H1 (cell line): ENCODE measurements at regions not wholly inside any gene's neighbourhood (a gene's known extent, or its start where the extent isn't known, plus 50 kb on each side); places are given as distances from the start of the nearest gene placed in this dataset.

Experiments
- CTCF ChIA-PET: fragments of 300-600 bp; sonication (Branson Sonifier 250); formaldehyde crosslinking; loops from one replicate; lab custom pipeline; 2021; ENCODE audit not compliant: partially characterized antibody; lab: Charles Lee
- POLR2A ChIA-PET: fragments of 300-600 bp; sonication (Branson Sonifier 250); formaldehyde crosslinking; loops from one replicate; lab custom pipeline; 2021; ENCODE audit warnings: inconsistent platforms; ENCODE audit not compliant: partially characterized antibody; lab: Charles Lee
- DNase-seq, 2 experiments: peaks; one replicate each; pipeline versions ENCODE4 v3.0.0 to v3.0.0-alpha.2; 2010 to 2022; ENCODE audit warnings: low spot score in 2 of 2, low read depth in 1 of 2, mixed read lengths in 1 of 2
- FAIRE-seq: peaks from 2 replicates; lab custom pipeline; 2011; peaks lifted over from hg19 to GRCh38; lab: Jason Lieb, UNC
- H2AFZ ChIP-seq: 2 replicates; pipeline ENCODE4 v1.8.1; 2012; ENCODE audit warnings: low read length, inconsistent platforms
- H2AK5ac ChIP-seq: 2 replicates; pipeline ENCODE4 v1.6.1; 2013; ENCODE audit warnings: low read depth, low read length
- H2BK120ac ChIP-seq: replicated peaks from 2 replicates; pipeline ENCODE3; 2013; ENCODE audit warnings: low read depth, low read length, inconsistent platforms
- H2BK12ac ChIP-seq: 2 replicates; pipeline ENCODE4 v1.6.1; 2013; ENCODE audit warnings: low read depth, low read length
- H2BK15ac ChIP-seq: 2 replicates; pipeline ENCODE4 v1.6.1; 2013; ENCODE audit warnings: low read length
- H2BK20ac ChIP-seq: 2 replicates; pipeline ENCODE4 v1.6.1; 2013; ENCODE audit warnings: low read length
- H2BK5ac ChIP-seq: 2 replicates; pipeline ENCODE4 v1.6.1; 2013; ENCODE audit warnings: low read depth, low read length
- H3K14ac ChIP-seq: 2 replicates; pipeline ENCODE4 v1.6.1; 2013; ENCODE audit warnings: inconsistent platforms; ENCODE audit not compliant: insufficient read length
- H3K18ac ChIP-seq: 2 replicates; pipeline ENCODE4 v1.6.1; 2013; ENCODE audit warnings: low read length; ENCODE audit errors: extremely low read depth
- H3K23ac ChIP-seq: 2 replicates; pipeline ENCODE4 v1.6.1; 2013; ENCODE audit warnings: inconsistent platforms; ENCODE audit not compliant: insufficient read length
- H3K23me2 ChIP-seq: 2 replicates; pipeline ENCODE4 v1.6.1; 2013; ENCODE audit warnings: low read depth, low read length
- H3K27ac ChIP-seq: 2 replicates; pipeline ENCODE4 v1.6.1; 2011; ENCODE audit warnings: low read depth, low read length, inconsistent platforms
- H3K27me3 ChIP-seq, 4 experiments: replicated peaks in 1 of 4; 1 replicate in 1 of 4; 2 replicates in 3 of 4; pipeline versions ENCODE4 v1.6.1 to v1.8.1; 2011 to 2013; ENCODE audit warnings: low read length in 3 of 4, mild to moderate bottlenecking in 3 of 4, inconsistent platforms in 2 of 4, mixed read lengths in 2 of 4, moderate library complexity in 1 of 4; ENCODE audit not compliant: control insufficient read depth in 3 of 4, insufficient read depth in 3 of 4; ENCODE audit errors: extremely low read depth in 1 of 4
- H3K36me3 ChIP-seq, 4 experiments: 2 replicates each; pipeline versions ENCODE4 v1.6.1 to v1.8.1; 2011 to 2013; ENCODE audit warnings: mild to moderate bottlenecking in 4 of 4, low read length in 3 of 4, moderate library complexity in 2 of 4, control low read depth in 1 of 4, inconsistent platforms in 1 of 4; ENCODE audit not compliant: insufficient read depth in 4 of 4, control insufficient read depth in 2 of 4
- H3K4ac ChIP-seq: replicated peaks from 2 replicates; pipeline ENCODE3; 2013; ENCODE audit warnings: low read length, low read depth, mixed read lengths, inconsistent platforms; ENCODE audit not compliant: insufficient read length
- H3K4me1 ChIP-seq, 4 experiments: replicated peaks in 1 of 4; 1 replicate in 1 of 4; 2 replicates in 3 of 4; pipeline versions ENCODE4 v1.6.1 to v1.8.1; 2011 to 2013; ENCODE audit warnings: low read length in 3 of 4, inconsistent platforms in 2 of 4, mixed read lengths in 1 of 4; ENCODE audit not compliant: insufficient read depth in 4 of 4, control insufficient read depth in 3 of 4
- H3K4me2 ChIP-seq, 2 experiments: 2 replicates each; pipeline versions ENCODE4 v1.6.1 to v1.8.1; 2011 to 2013; ENCODE audit warnings: low read depth in 2 of 2, low read length in 2 of 2, control low read depth in 1 of 2, inconsistent platforms in 1 of 2, mild to moderate bottlenecking in 1 of 2; ENCODE audit not compliant: insufficient read depth in 1 of 2
- H3K4me3 ChIP-seq, 4 experiments: fragments of 200-600, 300-600 bp in 1 of 4; sonication (generic), shearing (Covaris generic), sonication (Bioruptor Twin) in 1 of 4; 2 replicates each; pipeline versions ENCODE4 v1.5.1 to v1.8.1; 2011 to 2016; ENCODE audit warnings: low read length in 4 of 4, low read depth in 3 of 4, control low read depth in 2 of 4, inconsistent platforms in 2 of 4, mild to moderate bottlenecking in 2 of 4, mixed read lengths in 1 of 4, moderate library complexity in 1 of 4; ENCODE audit not compliant: insufficient read depth in 2 of 4; ENCODE audit errors: extremely low read depth in 1 of 4
- H3K56ac ChIP-seq: replicated peaks from 2 replicates; pipeline ENCODE3; 2013; ENCODE audit warnings: low read depth, mild to moderate bottlenecking, mixed read lengths, low read length, inconsistent platforms; ENCODE audit not compliant: insufficient read length
- H3K79me1 ChIP-seq: 2 replicates; pipeline ENCODE4 v1.6.1; 2013; ENCODE audit warnings: low read depth, low read length, control low read depth
- H3K79me2 ChIP-seq, 2 experiments: 2 replicates each; pipeline versions ENCODE4 v1.6.1 to v1.8.1; 2012 to 2013; ENCODE audit warnings: low read length in 2 of 2, mild to moderate bottlenecking in 2 of 2, inconsistent platforms in 1 of 2; ENCODE audit not compliant: insufficient read depth in 2 of 2, control insufficient read depth in 1 of 2
- H3K9ac ChIP-seq, 4 experiments: replicated peaks in 1 of 4; 1 replicate in 1 of 4; 2 replicates in 3 of 4; pipeline versions ENCODE4 v1.6.1 to v1.8.1; 2011 to 2013; ENCODE audit warnings: low read depth in 3 of 4, low read length in 3 of 4, control low read depth in 2 of 4, mild to moderate bottlenecking in 2 of 4, moderate library complexity in 2 of 4, inconsistent platforms in 1 of 4; ENCODE audit errors: extremely low read depth in 1 of 4
- H3K9me3 ChIP-seq, 2 experiments: 2 replicates each; pipeline versions ENCODE4 v1.6.1 to v1.8.1; 2012 to 2013; ENCODE audit warnings: mild to moderate bottlenecking in 2 of 2, moderate library complexity in 2 of 2, control low read depth in 1 of 2, inconsistent platforms in 1 of 2, low read depth in 1 of 2, low read length in 1 of 2, mixed read lengths in 1 of 2; ENCODE audit not compliant: insufficient read depth in 2 of 2
- H4K20me1 ChIP-seq, 2 experiments: replicated peaks in 1 of 2; 2 replicates each; pipeline versions ENCODE3 to v1.8.1; 2011 to 2013; ENCODE audit warnings: inconsistent platforms in 2 of 2, low read length in 2 of 2, mild to moderate bottlenecking in 1 of 2; ENCODE audit not compliant: insufficient read depth in 2 of 2, control insufficient read depth in 1 of 2
- H4K5ac ChIP-seq: 2 replicates; pipeline ENCODE4 v1.6.1; 2013; ENCODE audit warnings: low read length, low read depth, mixed read lengths, inconsistent platforms; ENCODE audit not compliant: insufficient read length
- H4K8ac ChIP-seq: 2 replicates; pipeline ENCODE4 v1.8.0; 2013; ENCODE audit warnings: mild to moderate bottlenecking, moderate library complexity, low read length, inconsistent platforms; ENCODE audit not compliant: insufficient read depth; ENCODE audit errors: extremely low read depth
- H4K91ac ChIP-seq: replicated peaks from 2 replicates; pipeline ENCODE3; 2013; ENCODE audit warnings: low read length, mixed read lengths, inconsistent platforms; ENCODE audit not compliant: insufficient read length
- BRCA1 ChIP-seq: IDR thresholded peaks from 2 replicates; pipeline ENCODE4 v1.6.1; 2012; ENCODE audit warnings: low read depth, low read length, improper control_type of control experiment
- CBX8 ChIP-seq: fragments of 300-800, 300-1000 bp; sonication (generic); IDR thresholded peaks from 2 replicates; pipeline ENCODE4 v1.7.1; 2016; ENCODE audit warnings: low read depth, low read length, borderline replicate concordance
- EGR1 ChIP-seq: IDR thresholded peaks from 2 replicates; pipeline ENCODE4 v1.6.1; 2011; ENCODE audit warnings: low read depth, low read length, borderline replicate concordance
- GABPA ChIP-seq: IDR thresholded peaks from 2 replicates; pipeline ENCODE4 v1.6.1; 2011; ENCODE audit warnings: mild to moderate bottlenecking, low read length, moderate library complexity, borderline replicate concordance; ENCODE audit not compliant: insufficient read depth
- HDAC6 ChIP-seq: IDR thresholded peaks from one replicate; pipeline ENCODE4 v1.7.1; 2012; ENCODE audit warnings: low read depth, mild to moderate bottlenecking, inconsistent platforms, low read length, moderate library complexity
- JUND ChIP-seq: IDR thresholded peaks from 2 replicates; pipeline ENCODE4 v1.6.1; 2011; ENCODE audit warnings: mild to moderate bottlenecking, improper control_type of control experiment, low read length
- KDM4A ChIP-seq: IDR thresholded peaks from one replicate; pipeline ENCODE4 v1.7.1; 2012; ENCODE audit warnings: low read depth, mild to moderate bottlenecking, moderate library complexity, low read length, inconsistent platforms; ENCODE audit not compliant: severe bottlenecking
- NRF1 ChIP-seq: IDR thresholded peaks from 2 replicates; pipeline ENCODE4 v1.6.1; 2011; ENCODE audit warnings: mild to moderate bottlenecking, low read depth, low read length, improper control_type of control experiment
- RAD21 ChIP-seq, 2 experiments: IDR thresholded peaks in 1 of 2; conservative IDR thresholded peaks in 1 of 2; 2 replicates each; pipeline ENCODE4 v1.6.1; 2011; ENCODE audit warnings: low read depth in 2 of 2, low read length in 2 of 2, improper control_type of control experiment in 1 of 2, inconsistent platforms in 1 of 2, mild to moderate bottlenecking in 1 of 2, moderate library complexity in 1 of 2
- SAP30 ChIP-seq: fragments of 300-600 bp; sonication (generic); IDR thresholded peaks from 2 replicates; pipeline ENCODE4 v1.7.1; 2012; ENCODE audit warnings: low read length, moderate library complexity, mild to moderate bottlenecking, inconsistent platforms; ENCODE audit not compliant: insufficient read depth, insufficient replicate concordance
- SIRT6 ChIP-seq: IDR thresholded peaks from one replicate; pipeline ENCODE4 v1.7.1; 2012; ENCODE audit warnings: low read length, inconsistent platforms
- SRF ChIP-seq: IDR thresholded peaks from 2 replicates; pipeline ENCODE4 v1.6.1; 2011; ENCODE audit warnings: mild to moderate bottlenecking, low read depth, low read length, moderate library complexity
- TBP ChIP-seq: IDR thresholded peaks from 2 replicates; pipeline ENCODE4 v1.6.1; 2011; ENCODE audit warnings: low read depth, low read length, improper control_type of control experiment
- USF2 ChIP-seq: IDR thresholded peaks from 2 replicates; pipeline ENCODE4 v1.6.1; 2011; ENCODE audit warnings: low read length, improper control_type of control experiment
- WGBS, 2 experiments: shearing (Covaris generic) in 1 of 2; methylation state at CpG; one replicate each; pipeline versions ENCODE4 v1.1.6 to v1.1.7; 2013 to 2015; ENCODE audit warnings: low lambda C conversion rate in 2 of 2, mixed read lengths in 2 of 2, inconsistent platforms in 1 of 2, low coverage in 1 of 2, missing lambda C conversion rate in 1 of 2; ENCODE audit not compliant: insufficient replicate concordance in 2 of 2, insufficient coverage in 1 of 2, insufficient read length in 1 of 2; ENCODE audit errors: extremely low coverage in 1 of 2, missing lambda C conversion rate in 1 of 2; 5-methylcytosine and 5-hydroxymethylcytosine counted together

GRCh38 chr12:20097626-20098025 lies 270.7 kb upstream of the PDE3A start:
- Histone ChIP-seq H3K4ac (no peak overlapping the region), H3K27ac (no peak overlapping the region), H2BK15ac (no peak overlapping the region), H3K23me2 (no peaks in the 10 kb centered on the region), H2AK5ac (no peak overlapping the region), H3K4me2 (no peak overlapping the region), H2BK20ac (no peak overlapping the region), H4K5ac (no peak overlapping the region), H4K8ac (no peak overlapping the region), H4K20me1 (no peaks in the 10 kb centered on the region), H3K27me3 (no peaks in the 10 kb centered on the region), H3K56ac (no peak overlapping the region), H3K9me3 (peaks cover 12 to 14% of the 10 kb centered on the region in 2 experiments; a peak in 2 of 4 replicates), H3K23ac (no peak overlapping the region), H3K36me3 (no peaks in the 10 kb centered on the region), H3K4me3 (no peak overlapping the region), H3K79me1 (no peaks in the 10 kb centered on the region), H2BK5ac (no peak overlapping the region), H3K9ac (no peak overlapping the region), H3K4me1 (peaks cover 0 to 4% (median 0%) of the 10 kb centered on the region in 4 experiments; a peak in 2 of 7 replicates), H4K91ac (no peak overlapping the region), H3K18ac (no peak overlapping the region), H2AFZ (no peak overlapping the region), H2BK12ac (no peak overlapping the region), H3K79me2 (no peaks in the 10 kb centered on the region), H2BK120ac (no peak overlapping the region), H3K14ac (no peak overlapping the region)
- no peak for DNase-seq
- ChIA-PET CTCF (no interaction called here), POLR2A (no interaction called here)
- no peak for FAIRE-seq
- 95% methylated on average over 2 of the region's 2 CpGs; no CpG with 5 or more reads in 1 of the 2 experiments for WGBS, 2 experiments
- TF ChIP-seq NRF1 = no peak
- no peak for TF ChIP-seq RAD21 (IDR thresholded peaks at IDR 0.05 in 1 of 2, conservative IDR thresholded peaks at IDR 0.05 in 1 of 2; ENCODE audit: low read depth in 2 of 2, low read length in 2 of 2)
- TF ChIP-seq EGR1 = no peak
- TF ChIP-seq USF2 = no peak
- TF ChIP-seq GABPA = no peak
- TF ChIP-seq BRCA1 = no peak
- TF ChIP-seq SAP30 = no peak
- no peak for TF ChIP-seq TBP
- no peak for TF ChIP-seq KDM4A
- no peak for TF ChIP-seq SIRT6
- no peak for TF ChIP-seq CBX8
- TF ChIP-seq JUND = no peak
- no peak for TF ChIP-seq HDAC6
- TF ChIP-seq SRF = no peak
